AG09309 (cell line): ENCODE measurements at regions not wholly inside any gene's neighbourhood (a gene's known extent, or its start where the extent isn't known, plus 50 kb on each side); places are given as distances from the start of the nearest gene placed in this dataset.
"Not testable (repeated sequence)": the region's sequence is repeated elsewhere in the genome, so short reads cannot be mapped to it uniquely, and the experiment has no call there.

Experiments used
- DNase-seq: peaks from one replicate; pipeline ENCODE4 v3.0.0-alpha.2; 2010; ENCODE audit warnings: low read depth
- H3K4me3 ChIP-seq: 2 replicates; pipeline ENCODE4 v1.5.1; 2011; ENCODE audit warnings: mild to moderate bottlenecking, low read depth, low read length, moderate library complexity; ENCODE audit not compliant: control insufficient read depth
- CTCF ChIP-seq: IDR thresholded peaks from 2 replicates; pipeline ENCODE4 v1.5.1; 2011; ENCODE audit warnings: mild to moderate bottlenecking, low read depth, low read length, inconsistent platforms; ENCODE audit not compliant: insufficient read depth, control insufficient read depth; ENCODE audit errors: missing control alignments

- H3K4me3 ChIP-seq = no peak overlapping the region
- TF ChIP-seq CTCF = no peak
- DNase-seq = no peak
These were observed 67.8 kb upstream of the DNAJC1 start for GRCh38 chr10:22071332-22071731.

- DNase-seq = no peak
- TF ChIP-seq CTCF = no peak
- no peak overlapping the region for H3K4me3 ChIP-seq
These were observed 63.6 kb upstream of the DNAJC1 start for GRCh38 chr10:22067091-22067490.

- not testable (repeated sequence) for H3K4me3 ChIP-seq, DNase-seq
These were observed 57.5 kb upstream of the DNAJC1 start for GRCh38 chr10:22060984-22061383.

- TF ChIP-seq CTCF = no peak
- no peak overlapping the region for H3K4me3 ChIP-seq
These were observed 54.7 kb upstream of the DNAJC1 start for GRCh38 chr10:22058201-22058600.

GRCh38 chr10:22054961-22055360 lies 51.4 kb upstream of the DNAJC1 start:
- TF ChIP-seq CTCF = no peak
- H3K4me3 ChIP-seq = no peak overlapping the region
- DNase-seq = no peak

More at GRCh38 chr10:22058201-22058600, 54.7 kb upstream of the DNAJC1 start:
- DNase-seq = no peak
